ENCODE measurements at regions not wholly inside any gene's neighbourhood (a gene's known extent, or its start where the extent isn't known, plus 50 kb on each side); places are given as distances from the start of the nearest gene placed in this dataset.
A peak's percentile ranks its signal among the peaks of the same experiment; 100 is the strongest.

DNA sequence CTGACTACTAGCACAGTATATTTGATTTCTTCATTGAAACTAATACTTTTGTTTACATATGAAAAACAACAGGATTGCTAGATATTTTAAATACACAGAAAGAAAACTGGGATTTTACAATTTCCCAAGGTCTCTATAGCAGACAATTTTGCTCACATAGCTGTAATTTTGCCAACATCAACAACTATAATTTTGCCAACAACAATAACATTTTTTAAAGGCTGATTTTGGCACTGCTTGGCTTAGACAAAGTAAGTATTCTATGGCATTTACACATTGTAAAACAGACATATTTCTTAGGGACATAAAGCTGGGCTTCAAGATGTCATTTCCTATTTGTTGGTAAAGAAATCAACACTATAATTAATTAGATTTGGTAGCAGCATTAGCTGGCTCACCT is 922.1 kb downstream of the RAB28 start:
- H3K27ac ChIP-seq, result no peak overlapping the region
- no peak for DNase-seq
- H3K27me3 ChIP-seq (replicated peaks), result no peaks in the 10 kb centered on the region
- no peak overlapping the region for H3K4me3 ChIP-seq (ENCODE audit: low read depth, low read length)
- TF ChIP-seq, protein P1, sequence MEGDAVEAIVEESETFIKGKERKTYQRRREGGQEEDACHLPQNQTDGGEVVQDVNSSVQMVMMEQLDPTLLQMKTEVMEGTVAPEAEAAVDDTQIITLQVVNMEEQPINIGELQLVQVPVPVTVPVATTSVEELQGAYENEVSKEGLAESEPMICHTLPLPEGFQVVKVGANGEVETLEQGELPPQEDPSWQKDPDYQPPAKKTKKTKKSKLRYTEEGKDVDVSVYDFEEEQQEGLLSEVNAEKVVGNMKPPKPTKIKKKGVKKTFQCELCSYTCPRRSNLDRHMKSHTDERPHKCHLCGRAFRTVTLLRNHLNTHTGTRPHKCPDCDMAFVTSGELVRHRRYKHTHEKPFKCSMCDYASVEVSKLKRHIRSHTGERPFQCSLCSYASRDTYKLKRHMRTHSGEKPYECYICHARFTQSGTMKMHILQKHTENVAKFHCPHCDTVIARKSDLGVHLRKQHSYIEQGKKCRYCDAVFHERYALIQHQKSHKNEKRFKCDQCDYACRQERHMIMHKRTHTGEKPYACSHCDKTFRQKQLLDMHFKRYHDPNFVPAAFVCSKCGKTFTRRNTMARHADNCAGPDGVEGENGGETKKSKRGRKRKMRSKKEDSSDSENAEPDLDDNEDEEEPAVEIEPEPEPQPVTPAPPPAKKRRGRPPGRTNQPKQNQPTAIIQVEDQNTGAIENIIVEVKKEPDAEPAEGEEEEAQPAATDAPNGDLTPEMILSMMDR (IDR thresholded peaks at IDR 0.05; ENCODE audit: low read depth, low read length, missing control alignments), result no peak
- no peaks in the 10 kb centered on the region for H3K36me3 ChIP-seq (replicated peaks)
- in situ Hi-C loops (cut with HindIII; ENCODE audit: low pct_ligation_motif_present, low sequenced_read_pairs), result no loop called here

DNA sequence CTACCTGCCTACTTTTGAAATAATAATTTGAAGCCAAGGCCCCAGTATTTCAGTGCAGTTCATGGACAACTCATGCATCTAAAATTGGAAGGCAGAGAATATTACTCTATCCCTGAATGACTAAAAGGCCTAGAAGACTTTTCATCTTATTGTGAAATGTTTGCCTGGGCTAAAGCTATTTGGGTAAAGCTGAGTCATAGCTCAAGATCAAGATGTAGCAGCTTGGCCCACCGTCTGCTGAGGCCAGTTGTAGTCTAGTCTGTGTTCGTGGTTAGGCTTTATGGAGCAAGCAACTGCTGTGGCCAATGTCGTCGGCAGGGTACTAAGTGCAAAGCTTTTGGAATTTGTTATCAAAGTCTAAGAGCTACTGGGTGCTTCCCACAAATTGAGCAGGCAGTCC is 929.1 kb downstream of the RAB28 start:
- H3K27me3 ChIP-seq (replicated peaks), result no peaks in the 10 kb centered on the region
- in situ Hi-C loops (cut with HindIII; ENCODE audit: low pct_ligation_motif_present, low sequenced_read_pairs), result no loop called here
- TF ChIP-seq, protein P1 (IDR thresholded peaks at IDR 0.05; ENCODE audit: low read depth, low read length, missing control alignments), result no peak
- no peaks in the 10 kb centered on the region for H3K36me3 ChIP-seq (replicated peaks)
- H3K27ac ChIP-seq, result no peak overlapping the region
- DNase-seq, result peak; percentile 50
- no peak overlapping the region for H3K4me3 ChIP-seq (ENCODE audit: low read depth, low read length)

DNA sequence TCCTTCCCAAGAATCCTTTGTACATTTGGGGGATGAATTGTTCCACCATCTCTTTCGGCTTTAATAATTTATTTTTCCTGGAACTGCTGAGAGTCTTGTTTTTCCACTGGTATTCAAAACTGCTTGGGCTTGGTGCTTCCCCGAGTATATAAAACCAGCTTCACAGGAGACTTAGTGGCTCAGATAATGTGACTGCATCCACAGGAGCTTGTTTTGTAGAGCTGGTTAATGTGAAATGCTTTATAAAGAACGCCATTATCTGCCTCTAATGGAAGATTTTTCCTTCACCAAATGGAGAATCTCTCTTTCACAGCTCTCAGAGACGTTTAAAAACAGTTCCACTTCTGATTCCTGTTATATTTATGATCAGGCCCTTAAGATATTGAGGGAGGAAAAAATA is 935.5 kb downstream of the RAB28 start:
- TF ChIP-seq, protein P1 (IDR thresholded peaks at IDR 0.05; ENCODE audit: low read depth, low read length, missing control alignments), result no peak
- in situ Hi-C loops (cut with HindIII; ENCODE audit: low pct_ligation_motif_present, low sequenced_read_pairs), result no loop called here
- DNase-seq, result no peak
- no peak overlapping the region for H3K27ac ChIP-seq
- no peak overlapping the region for H3K4me3 ChIP-seq (ENCODE audit: low read depth, low read length)
- no peaks in the 10 kb centered on the region for H3K36me3 ChIP-seq (replicated peaks)
- no peaks in the 10 kb centered on the region for H3K27me3 ChIP-seq (replicated peaks)

DNA sequence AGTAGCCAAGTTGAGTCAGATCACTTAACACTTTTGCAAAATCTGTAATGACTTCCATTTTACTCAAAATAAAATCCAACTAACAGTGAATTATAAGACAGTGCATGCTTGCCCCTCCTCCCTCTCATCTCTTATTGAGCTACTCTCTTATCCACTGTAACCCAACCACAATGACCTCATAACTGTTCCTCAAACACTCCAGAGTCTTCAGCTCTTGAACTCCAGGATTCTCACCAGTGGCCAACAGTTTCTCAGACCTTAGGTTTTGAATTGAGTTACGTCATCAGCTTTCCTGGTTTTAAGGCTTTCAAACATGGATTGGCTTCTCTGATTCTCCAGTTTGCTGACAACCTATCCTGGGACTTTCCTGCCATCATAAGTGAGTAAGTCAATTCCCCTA is 938.3 kb downstream of the RAB28 start:
- H3K27me3 ChIP-seq (replicated peaks), result no peaks in the 10 kb centered on the region
- H3K4me3 ChIP-seq (ENCODE audit: low read depth, low read length), result no peak overlapping the region
- in situ Hi-C loops (cut with HindIII; ENCODE audit: low pct_ligation_motif_present, low sequenced_read_pairs), result no loop called here
- H3K36me3 ChIP-seq (replicated peaks), result no peaks in the 10 kb centered on the region
- TF ChIP-seq, protein P1 (IDR thresholded peaks at IDR 0.05; ENCODE audit: low read depth, low read length, missing control alignments), result no peak
- H3K27ac ChIP-seq, result no peak overlapping the region
- DNase-seq, result no peak

DNA sequence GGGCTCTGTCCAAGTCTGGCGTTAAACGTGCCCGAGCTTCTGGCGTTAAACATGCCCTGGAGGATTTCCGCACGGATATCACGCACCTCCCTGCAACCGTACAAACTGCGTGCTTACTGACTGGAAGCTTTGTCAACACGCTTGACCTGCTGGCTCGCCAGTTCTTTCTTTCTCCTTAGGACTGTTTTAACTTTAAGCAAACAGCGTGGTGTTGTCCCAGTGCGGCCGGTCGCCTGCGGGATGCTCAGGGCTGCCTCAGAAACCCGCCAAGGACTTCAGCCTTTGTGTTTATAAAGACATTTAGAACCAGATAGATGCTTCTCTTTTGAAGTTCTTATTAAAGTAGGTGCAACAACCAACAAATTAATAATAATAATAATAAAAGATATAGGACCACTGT is 946.0 kb downstream of the RAB28 start:
- TF ChIP-seq, protein P1 (IDR thresholded peaks at IDR 0.05; ENCODE audit: low read depth, low read length, missing control alignments), result no peak
- in situ Hi-C loops (cut with HindIII; ENCODE audit: low pct_ligation_motif_present, low sequenced_read_pairs), result no loop called here
- H3K36me3 ChIP-seq (replicated peaks), result no peaks in the 10 kb centered on the region
- no peaks in the 10 kb centered on the region for H3K27me3 ChIP-seq (replicated peaks)
- H3K27ac ChIP-seq, result no peak overlapping the region
- H3K4me3 ChIP-seq (ENCODE audit: low read depth, low read length), result no peak overlapping the region
- DNase-seq, result no peak

DNA sequence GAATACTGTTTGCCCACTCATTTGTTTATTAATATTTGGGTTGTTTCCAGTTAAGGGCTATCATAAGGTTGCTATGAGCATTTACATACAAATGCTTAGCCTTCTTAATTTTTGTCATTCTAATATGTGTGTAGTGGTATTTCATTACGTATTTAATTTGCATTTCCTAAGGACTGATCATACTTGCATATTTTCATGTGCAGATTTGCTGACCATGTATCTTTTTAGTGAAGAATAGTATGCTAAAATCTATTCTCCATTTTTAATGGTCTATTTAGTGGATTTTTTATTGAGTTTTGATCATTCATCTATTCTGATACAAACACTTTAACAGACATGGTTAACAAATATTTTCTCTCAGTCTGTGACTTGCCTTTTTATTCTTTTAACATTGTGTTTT is 949.5 kb downstream of the RAB28 start:
- Histone ChIP-seq H3K4me3 (ENCODE audit: low read depth, low read length) (no peak overlapping the region), H3K36me3 (replicated peaks) (no peaks in the 10 kb centered on the region), H3K27me3 (replicated peaks) (no peaks in the 10 kb centered on the region), H3K27ac (no peak overlapping the region)
- DNase-seq, result no peak
- TF ChIP-seq, protein P1 (IDR thresholded peaks at IDR 0.05; ENCODE audit: low read depth, low read length, missing control alignments), result no peak
- in situ Hi-C loops (cut with HindIII; ENCODE audit: low pct_ligation_motif_present, low sequenced_read_pairs), result no loop called here
